Keratinocyte (primary cell): ENCODE measurements at regions not wholly inside any gene's neighbourhood (a gene's known extent, or its start where the extent isn't known, plus 50 kb on each side); places are given as distances from the start of the nearest gene placed in this dataset.

Experiments used
- DNase-seq: peaks from one replicate; pipeline ENCODE4 v3.0.0-alpha.2; 2011; ENCODE audit warnings: low read depth, missing footprints, low spot score
- FAIRE-seq: peaks from 2 replicates; lab custom pipeline; 2011; peaks lifted over from hg19 to GRCh38; lab: Jason Lieb, UNC
- H2AFZ ChIP-seq: 2 replicates; pipeline ENCODE4 v1.6.0; 2012; ENCODE audit warnings: low read length, control low read depth, inconsistent platforms; ENCODE audit not compliant: control insufficient read depth
- H3K27ac ChIP-seq: 2 replicates; pipeline ENCODE4 v1.5.1; 2011; ENCODE audit warnings: low read length; ENCODE audit not compliant: control insufficient read depth, insufficient read depth
- H3K27me3 ChIP-seq: 3 replicates; pipeline ENCODE4 v1.6.0; 2011; ENCODE audit warnings: low read length; ENCODE audit not compliant: control insufficient read depth, insufficient read depth; ENCODE audit errors: extremely low read depth
- H3K36me3 ChIP-seq, 2 experiments: 2 replicates in 1 of 2; 3 replicates in 1 of 2; pipeline ENCODE4 v1.5.1; 2011; ENCODE audit warnings: low read length in 2 of 2, mild to moderate bottlenecking in 1 of 2; ENCODE audit not compliant: control insufficient read depth in 2 of 2, insufficient read depth in 2 of 2; ENCODE audit errors: extremely low read depth in 1 of 2
- H3K4me1 ChIP-seq: 3 replicates; pipeline ENCODE4 v1.5.1; 2011; ENCODE audit warnings: low read length; ENCODE audit not compliant: control insufficient read depth, insufficient read depth; ENCODE audit errors: extremely low read depth
- H3K4me2 ChIP-seq: 3 replicates; pipeline ENCODE4 v1.6.0; 2011; ENCODE audit warnings: low read depth, low read length; ENCODE audit not compliant: control insufficient read depth, insufficient read depth; ENCODE audit errors: extremely low read depth
- H3K4me3 ChIP-seq, 3 experiments: fragments of 200-600 bp in 1 of 3; sonication (generic) in 1 of 3; 2 replicates in 2 of 3; 3 replicates in 1 of 3; pipeline ENCODE4 v1.5.1; 2011 to 2016; ENCODE audit warnings: low read length in 3 of 3, mild to moderate bottlenecking in 3 of 3, control low read depth in 2 of 3, inconsistent platforms in 1 of 3, low read depth in 1 of 3, mixed read lengths in 1 of 3, mixed run types in 1 of 3, moderate library complexity in 1 of 3; ENCODE audit not compliant: control insufficient read depth in 2 of 3, insufficient read depth in 2 of 3; ENCODE audit errors: extremely low read depth in 1 of 3
- H3K79me2 ChIP-seq: 2 replicates; pipeline ENCODE4 v1.6.0; 2012; ENCODE audit warnings: low read length; ENCODE audit not compliant: control insufficient read depth, insufficient read depth
- H3K9ac ChIP-seq: 3 replicates; pipeline ENCODE4 v1.6.0; 2011; ENCODE audit warnings: low read length; ENCODE audit not compliant: control insufficient read depth, insufficient read depth; ENCODE audit errors: extremely low read depth
- H3K9me1 ChIP-seq: 3 replicates; pipeline ENCODE4 v1.6.0; 2011; ENCODE audit warnings: low read length; ENCODE audit not compliant: control insufficient read depth, insufficient read depth; ENCODE audit errors: extremely low read depth
- H3K9me3 ChIP-seq: 2 replicates; pipeline ENCODE4 v1.5.1; 2012; ENCODE audit warnings: low read depth, low read length; ENCODE audit not compliant: control insufficient read depth
- H4K20me1 ChIP-seq: 3 replicates; pipeline ENCODE4 v1.6.0; 2011; ENCODE audit warnings: low read length; ENCODE audit not compliant: control insufficient read depth, insufficient read depth; ENCODE audit errors: extremely low read depth
- CTCF ChIP-seq, 3 experiments: IDR thresholded peaks in 1 of 3; conservative IDR thresholded peaks in 1 of 3; optimal IDR thresholded peaks in 1 of 3; 2 replicates in 2 of 3; 3 replicates in 1 of 3; pipeline versions ENCODE3 to v1.5.1; 2011; ENCODE audit warnings: low read length in 3 of 3, mild to moderate bottlenecking in 3 of 3, moderate library complexity in 2 of 3, control low read depth in 1 of 3, inconsistent platforms in 1 of 3; ENCODE audit not compliant: insufficient read depth in 2 of 3; ENCODE audit errors: extremely low read depth in 1 of 3
- EZH2 ChIP-seq: IDR thresholded peaks from one replicate; pipeline ENCODE4 v1.6.1; 2012; ENCODE audit warnings: inconsistent platforms, mild to moderate bottlenecking, low read length, moderate library complexity
- dilution Hi-C: fragments of 300-500 bp; cut with MboI; formaldehyde crosslinking; loops from one replicate; pipeline ENCODE4 v1.7.0; 2020; ENCODE audit warnings: low sequenced_read_pairs; ENCODE audit not compliant: extremely low pct_ligation_motif_present

- Histone ChIP-seq H2AFZ (peak overlapping the region; percentile 3), H3K9ac (no peak overlapping the region), H3K9me1 (no peaks in the 10 kb centered on the region), H3K4me2 (peak overlapping the region; percentile 4), H3K79me2 (no peaks in the 10 kb centered on the region), H3K4me1 (peaks cover 21% of the 10 kb centered on the region), H3K27me3 (no peaks in the 10 kb centered on the region), H3K9me3 (no peaks in the 10 kb centered on the region), H3K36me3 (no peaks in the 10 kb centered on the region), H3K27ac (peak overlapping the region; percentile 30), H3K4me3 (no peak overlapping the region), H4K20me1 (no peaks in the 10 kb centered on the region)
- DNase-seq (no peak), FAIRE-seq (peak; percentile 69)
- TF ChIP-seq CTCF (optimal IDR thresholded peaks at IDR 0.05 in 1 of 3, IDR thresholded peaks at IDR 0.05 in 1 of 3, conservative IDR thresholded peaks at IDR 0.05 in 1 of 3; ENCODE audit: extremely low read depth in 1 of 3, insufficient read depth in 2 of 3, low read length in 3 of 3) = no peak
- TF ChIP-seq EZH2 = no peak
- dilution Hi-C loops = no loop called here
Measured at GRCh38 chr13:73399347-73400216, 340.8 kb downstream of the KLF5 start.

GRCh38 chr13:73397496-73398305 lies 338.9 kb downstream of the KLF5 start:
- FAIRE-seq = no peak
- DNase-seq = no peak
- no peaks in the 10 kb centered on the region for H3K27me3 ChIP-seq
- no peaks in the 10 kb centered on the region for H4K20me1 ChIP-seq
- no peaks in the 10 kb centered on the region for H3K36me3 ChIP-seq
- H3K4me1 ChIP-seq = peaks cover 18% of the 10 kb centered on the region
- TF ChIP-seq EZH2 = no peak
- TF ChIP-seq CTCF (optimal IDR thresholded peaks at IDR 0.05 in 1 of 3, IDR thresholded peaks at IDR 0.05 in 1 of 3, conservative IDR thresholded peaks at IDR 0.05 in 1 of 3; ENCODE audit: extremely low read depth in 1 of 3, insufficient read depth in 2 of 3, low read length in 3 of 3) = no peak
- no peaks in the 10 kb centered on the region for H3K9me3 ChIP-seq
- dilution Hi-C loops = no loop called here
- no peaks in the 10 kb centered on the region for H3K9me1 ChIP-seq
- no peak overlapping the region for H3K27ac ChIP-seq
- no peak overlapping the region for H3K4me2 ChIP-seq
- no peak overlapping the region for H2AFZ ChIP-seq
- no peaks in the 10 kb centered on the region for H3K79me2 ChIP-seq
- no peak overlapping the region for H3K9ac ChIP-seq
- no peak overlapping the region for H3K4me3 ChIP-seq
